Right lobe of liver (tissue), 6 donors: ENCODE measurements at regions not wholly inside any gene's neighbourhood (a gene's known extent, or its start where the extent isn't known, plus 50 kb on each side); places are given as distances from the start of the nearest gene placed in this dataset.
A peak's percentile ranks its signal among the peaks of the same experiment; 100 is the strongest.

Experiments used
- ATAC-seq, 4 donors: fragments of 200-7000 bp; cut with Tn5 transposase; one replicate each; pipeline ENCODE4 v1.9.1; 2020; ENCODE audit warnings: mild to moderate bottlenecking in 4 of 4, moderate library complexity in 4 of 4
- DNase-seq, 3 donors: peaks; one replicate each; pipeline ENCODE4 v3.0.0-alpha.2; 2020
- H3K27ac ChIP-seq, 3 donors: fragments of 200-600 bp; one replicate each; pipeline ENCODE4 v1.8.0; 2022
- H3K27me3 ChIP-seq, 2 donors: fragments of 200-600 bp; one replicate each; pipeline ENCODE4 v1.8.0; 2022
- H3K36me3 ChIP-seq, 4 donors: fragments of 200-600 bp; sonication (generic) in 1 of 4; one replicate each; pipeline versions ENCODE4 v1.5.1 to v1.8.0; 2017 to 2022; ENCODE audit warnings: control low read depth in 1 of 4
- H3K4me1 ChIP-seq, 4 donors: fragments of 200-600 bp; sonication (generic) in 1 of 4; one replicate each; pipeline versions ENCODE4 v1.5.1 to v1.8.0; 2017 to 2022; ENCODE audit warnings: control low read depth in 1 of 4
- H3K4me3 ChIP-seq, 3 donors: fragments of 200-600 bp; one replicate each; pipeline ENCODE4 v1.8.0; 2022
- H3K9me3 ChIP-seq, 4 donors: fragments of 200-600 bp; sonication (generic) in 1 of 4; one replicate each; pipeline versions ENCODE4 v1.5.1 to v1.8.0; 2017 to 2022; ENCODE audit warnings: control low read depth in 1 of 4
- POLR2A ChIP-seq: fragments of 450-650 bp; IDR thresholded peaks from one replicate; pipeline ENCODE4 v1.6.1; 2017; ENCODE audit warnings: antibody characterized with exemption, mild to moderate bottlenecking
- WGBS: methylation state at CpG from one replicate; pipeline ENCODE4 v1.1.6; 2018; ENCODE audit warnings: low coverage, low lambda C conversion rate; ENCODE audit not compliant: insufficient coverage; ENCODE audit errors: missing lambda C conversion rate; 5-methylcytosine and 5-hydroxymethylcytosine counted together
- intact Hi-C, 2 donors: fragments of 100-400 bp; cut with DNase I; formaldehyde crosslinking; loops; one replicate each; pipeline versions ENCODE4 v1.11.2 to v1.14.1; 2022
- TF ChIP-seq, protein P1 (sequence below), 4 donors: fragments of 200-600 bp in 3 of 4; fragments of 450-650 bp in 1 of 4; IDR thresholded peaks; one replicate each; pipeline versions ENCODE4 v1.5.1 to v1.8.0; 2016 to 2022; ENCODE audit warnings: antibody characterized with exemption in 4 of 4, mild to moderate bottlenecking in 2 of 4
- donor health status: DM: no; HTN: yes; CAD: no.
- donor health status: DM: no; HTN: no; CAD: no.
- donor health status: DM: no; HTN: no; CAD: no.
- donor health status: DM: no; HTN: yes; CAD: no.
- donor health status: DM: no; HTN: yes; CAD: no.

DNA sequence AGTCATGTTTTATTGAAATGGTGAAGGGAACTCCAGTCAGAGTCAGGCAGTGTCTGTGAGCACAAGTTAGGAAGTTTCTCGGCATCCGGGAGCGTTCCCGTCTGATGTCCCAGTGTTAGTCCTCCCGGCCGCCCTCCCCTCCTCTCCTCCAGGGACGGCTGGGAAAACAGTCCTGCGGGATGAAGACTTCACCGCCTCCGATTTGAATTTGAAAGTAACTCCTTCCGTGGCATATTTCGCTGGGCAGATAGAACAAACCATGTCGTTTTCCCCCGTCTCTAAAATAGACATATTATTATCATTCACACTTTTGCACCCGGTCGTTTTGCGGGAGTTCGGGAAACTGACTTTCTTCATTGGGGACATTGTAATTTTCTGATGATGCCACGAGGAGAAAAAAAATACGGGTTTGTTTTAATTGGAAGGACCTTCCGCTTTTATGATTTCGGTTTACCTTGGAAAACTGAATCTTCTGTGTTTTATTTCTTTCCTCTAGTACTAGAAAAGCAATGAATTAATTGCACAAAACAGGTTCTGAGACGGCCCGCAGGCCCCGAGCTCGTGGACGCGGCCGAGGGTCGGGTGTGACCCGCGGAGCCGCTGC lies 76.6 kb downstream of the ZIC5 start:
- Histone ChIP-seq H3K36me3 (no peaks in the 10 kb centered on the region), H3K27me3 (no peaks in the 10 kb centered on the region), H3K27ac (no peak overlapping the region), H3K4me3 (peak overlapping the region; percentile 43 to 45 (median 43)), H3K4me1 (peaks cover 0 to 8% (median 0%) of the 10 kb centered on the region in 4 donors), H3K9me3 (no peaks in the 10 kb centered on the region)
- DNase-seq (no peak), ATAC-seq (peak; percentile 29 to 63 (median 42))
- intact Hi-C loops = loop anchor here in 1 of 2 donors (10.0 kb wide), 1 partner anchor 240 kb away; no protein-coding TSS in a partner anchor
- TF ChIP-seq POLR2A = no peak
- TF ChIP-seq, protein P1, sequence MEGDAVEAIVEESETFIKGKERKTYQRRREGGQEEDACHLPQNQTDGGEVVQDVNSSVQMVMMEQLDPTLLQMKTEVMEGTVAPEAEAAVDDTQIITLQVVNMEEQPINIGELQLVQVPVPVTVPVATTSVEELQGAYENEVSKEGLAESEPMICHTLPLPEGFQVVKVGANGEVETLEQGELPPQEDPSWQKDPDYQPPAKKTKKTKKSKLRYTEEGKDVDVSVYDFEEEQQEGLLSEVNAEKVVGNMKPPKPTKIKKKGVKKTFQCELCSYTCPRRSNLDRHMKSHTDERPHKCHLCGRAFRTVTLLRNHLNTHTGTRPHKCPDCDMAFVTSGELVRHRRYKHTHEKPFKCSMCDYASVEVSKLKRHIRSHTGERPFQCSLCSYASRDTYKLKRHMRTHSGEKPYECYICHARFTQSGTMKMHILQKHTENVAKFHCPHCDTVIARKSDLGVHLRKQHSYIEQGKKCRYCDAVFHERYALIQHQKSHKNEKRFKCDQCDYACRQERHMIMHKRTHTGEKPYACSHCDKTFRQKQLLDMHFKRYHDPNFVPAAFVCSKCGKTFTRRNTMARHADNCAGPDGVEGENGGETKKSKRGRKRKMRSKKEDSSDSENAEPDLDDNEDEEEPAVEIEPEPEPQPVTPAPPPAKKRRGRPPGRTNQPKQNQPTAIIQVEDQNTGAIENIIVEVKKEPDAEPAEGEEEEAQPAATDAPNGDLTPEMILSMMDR (IDR thresholded peaks at IDR 0.05) = no peak
- WGBS = 3% methylated on average over 33 of the region's 33 CpGs

GRCh38 chr13:99894105-99894839 lies 77.3 kb downstream of the ZIC5 start:
- no peaks in the 10 kb centered on the region for H3K27me3 ChIP-seq
- TF ChIP-seq, protein P1 (IDR thresholded peaks at IDR 0.05) = no peak
- TF ChIP-seq POLR2A = no peak
- no peak overlapping the region for H3K27ac ChIP-seq
- no peaks in the 10 kb centered on the region for H3K9me3 ChIP-seq
- H3K4me1 ChIP-seq = peaks cover 0 to 8% (median 0%) of the 10 kb centered on the region in 4 donors
- DNase-seq (no peak), ATAC-seq (no peak)
- peak overlapping the region in 1 of 3 donors; percentile 45 for H3K4me3 ChIP-seq
- H3K36me3 ChIP-seq = no peaks in the 10 kb centered on the region
- 70% methylated on average over 9 of the region's 13 CpGs for WGBS
- intact Hi-C loops = loop anchor here in 1 of 2 donors (10.0 kb wide), 1 partner anchor 239 kb away; no protein-coding TSS in a partner anchor

DNA sequence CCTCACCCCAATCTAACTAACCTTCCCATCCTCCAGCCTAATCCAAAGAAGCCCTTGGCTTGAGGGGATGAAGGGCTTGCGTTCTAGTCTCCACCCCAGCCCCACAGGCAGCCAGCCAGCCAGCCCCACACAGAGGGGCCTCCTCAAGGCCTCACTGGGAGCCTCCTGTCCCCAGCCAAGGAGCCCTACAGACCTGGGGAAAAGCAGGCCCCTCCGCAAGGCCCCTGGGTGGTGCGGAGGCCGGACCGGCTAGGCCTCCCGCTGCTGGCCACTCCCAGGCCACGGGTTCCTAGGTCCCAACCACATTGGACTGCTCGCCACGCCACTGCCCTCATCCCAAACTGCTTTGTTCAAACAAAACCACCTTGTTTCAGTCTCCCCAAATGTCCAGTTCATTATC lies 78.0 kb downstream of the ZIC5 start:
- DNase-seq (no peak), ATAC-seq (peak in 2 of 4 donors; percentile 18 to 36)
- Histone ChIP-seq H3K36me3 (no peaks in the 10 kb centered on the region), H3K27ac (no peak overlapping the region), H3K27me3 (no peaks in the 10 kb centered on the region), H3K4me1 (peaks cover 0 to 8% (median 0%) of the 10 kb centered on the region in 4 donors), H3K9me3 (no peaks in the 10 kb centered on the region), H3K4me3 (no peak overlapping the region)
- intact Hi-C loops = loop anchor here in 1 of 2 donors (10.0 kb wide), 1 partner anchor 239 kb away; no protein-coding TSS in a partner anchor
- no CpG with 5 or more reads among the region's 9 CpGs for whole genome bisulfite sequencing
- TF ChIP-seq POLR2A = no peak
- TF ChIP-seq, protein P1 (IDR thresholded peaks at IDR 0.05) = no peak

GRCh38 chr13:99892866-99893504 lies 78.6 kb downstream of the ZIC5 start:
- Histone ChIP-seq H3K36me3 (no peaks in the 10 kb centered on the region), H3K4me1 (peaks cover 0 to 8% (median 0%) of the 10 kb centered on the region in 4 donors), H3K27ac (no peak overlapping the region), H3K9me3 (no peaks in the 10 kb centered on the region), H3K4me3 (no peak overlapping the region), H3K27me3 (no peaks in the 10 kb centered on the region)
- TF ChIP-seq POLR2A = no peak
- TF ChIP-seq, protein P1 (IDR thresholded peaks at IDR 0.05) = no peak
- DNase-seq (no peak), ATAC-seq (peak in 1 of 4 donors; percentile 13)
- intact Hi-C loops = loop anchor here in 1 of 2 donors (10.0 kb wide), 1 partner anchor 238 kb away; no protein-coding TSS in a partner anchor
- 50% methylated on average over 1 of the region's 17 CpGs for WGBS
